Osteocyte (in vitro differentiated cells): ENCODE measurements at regions not wholly inside any gene's neighbourhood (a gene's known extent, or its start where the extent isn't known, plus 50 kb on each side); places are given as distances from the start of the nearest gene placed in this dataset.

Experiments used
- DNase-seq: peaks from one replicate; pipeline ENCODE4 v3.0.0; 2021; ENCODE audit warnings: mixed read lengths; ENCODE audit not compliant: unreplicated experiment; ENCODE audit errors: extremely low spot score
- H3K27ac Mint-ChIP-seq: one replicate; pipeline ENCODE4 v1.8.0; 2021; ENCODE audit warnings: mild to moderate bottlenecking, mixed read lengths; ENCODE audit not compliant: unreplicated experiment
- H3K27me3 Mint-ChIP-seq: one replicate; pipeline ENCODE4 v1.8.0; 2021; ENCODE audit warnings: mixed read lengths; ENCODE audit not compliant: unreplicated experiment
- H3K36me3 Mint-ChIP-seq: one replicate; pipeline ENCODE4 v1.8.0; 2021; ENCODE audit warnings: mixed read lengths; ENCODE audit not compliant: unreplicated experiment
- H3K4me1 Mint-ChIP-seq: one replicate; pipeline ENCODE4 v1.8.0; 2021; ENCODE audit warnings: mixed read lengths; ENCODE audit not compliant: unreplicated experiment
- H3K4me3 Mint-ChIP-seq: one replicate; pipeline ENCODE4 v1.8.0; 2021; ENCODE audit warnings: mild to moderate bottlenecking, moderate library complexity, mixed read lengths; ENCODE audit not compliant: unreplicated experiment
- H3K9me3 Mint-ChIP-seq: one replicate; pipeline ENCODE4 v1.8.0; 2021; ENCODE audit warnings: mixed read lengths; ENCODE audit not compliant: unreplicated experiment
- TF ChIP-seq, protein P1 (sequence below): fragments of 200-600 bp; sonication (generic); IDR thresholded peaks from 2 replicates; pipeline ENCODE4 v1.5.0; 2021; ENCODE audit warnings: antibody characterized with exemption, mild to moderate bottlenecking, moderate library complexity

DNA sequence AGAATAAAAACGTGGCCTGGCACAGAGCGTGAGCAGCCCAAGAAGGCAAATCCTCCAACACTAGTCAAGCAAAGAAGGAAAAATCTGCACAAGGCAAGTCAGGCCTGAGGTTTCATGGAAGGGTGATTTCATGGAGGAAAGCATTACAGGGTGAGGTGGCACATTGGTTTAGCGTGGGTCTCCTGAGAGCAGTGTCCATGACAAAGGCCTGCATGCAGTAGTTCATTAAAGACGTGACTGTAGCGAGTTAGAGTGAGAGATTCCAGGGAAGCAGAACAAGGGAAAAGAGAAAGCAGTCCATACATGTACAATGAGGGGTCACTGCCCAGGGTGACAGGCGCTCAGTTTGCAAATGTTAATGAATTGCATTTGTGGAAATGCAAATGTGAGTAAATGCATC, 285.0 kb upstream of the ERCC4 start:
- Mint-ChIP-seq H3K4me1 (no peaks in the 10 kb centered on the region), H3K27ac (no peak overlapping the region), H3K4me3 (no peak overlapping the region), H3K9me3 (peaks cover 17% of the 10 kb centered on the region), H3K36me3 (no peaks in the 10 kb centered on the region), H3K27me3 (no peaks in the 10 kb centered on the region)
- DNase-seq: no peak
- TF ChIP-seq, protein P1, sequence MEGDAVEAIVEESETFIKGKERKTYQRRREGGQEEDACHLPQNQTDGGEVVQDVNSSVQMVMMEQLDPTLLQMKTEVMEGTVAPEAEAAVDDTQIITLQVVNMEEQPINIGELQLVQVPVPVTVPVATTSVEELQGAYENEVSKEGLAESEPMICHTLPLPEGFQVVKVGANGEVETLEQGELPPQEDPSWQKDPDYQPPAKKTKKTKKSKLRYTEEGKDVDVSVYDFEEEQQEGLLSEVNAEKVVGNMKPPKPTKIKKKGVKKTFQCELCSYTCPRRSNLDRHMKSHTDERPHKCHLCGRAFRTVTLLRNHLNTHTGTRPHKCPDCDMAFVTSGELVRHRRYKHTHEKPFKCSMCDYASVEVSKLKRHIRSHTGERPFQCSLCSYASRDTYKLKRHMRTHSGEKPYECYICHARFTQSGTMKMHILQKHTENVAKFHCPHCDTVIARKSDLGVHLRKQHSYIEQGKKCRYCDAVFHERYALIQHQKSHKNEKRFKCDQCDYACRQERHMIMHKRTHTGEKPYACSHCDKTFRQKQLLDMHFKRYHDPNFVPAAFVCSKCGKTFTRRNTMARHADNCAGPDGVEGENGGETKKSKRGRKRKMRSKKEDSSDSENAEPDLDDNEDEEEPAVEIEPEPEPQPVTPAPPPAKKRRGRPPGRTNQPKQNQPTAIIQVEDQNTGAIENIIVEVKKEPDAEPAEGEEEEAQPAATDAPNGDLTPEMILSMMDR: no peak

DNA sequence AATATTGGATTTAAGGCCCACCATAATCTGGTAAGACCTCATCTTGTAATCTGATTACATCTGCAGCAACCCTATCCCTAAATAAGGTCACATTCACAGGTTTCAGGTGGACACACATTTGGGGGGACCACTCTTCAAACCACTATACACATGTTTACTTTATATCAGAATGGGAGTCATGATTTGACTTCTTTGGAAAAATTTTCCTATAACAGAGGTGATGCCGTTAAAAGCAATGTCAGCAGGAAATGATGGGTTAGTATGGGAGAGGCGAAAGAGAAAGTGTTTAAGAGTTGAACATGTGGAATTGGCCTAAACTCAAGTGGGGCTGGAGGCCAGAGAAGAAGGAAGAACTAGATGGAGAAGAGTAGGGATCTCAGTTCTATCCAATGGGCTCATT, 281.7 kb upstream of the ERCC4 start:
- TF ChIP-seq, protein P1: no peak
- no peak overlapping the region for H3K4me3 Mint-ChIP-seq
- H3K27me3 Mint-ChIP-seq: no peaks in the 10 kb centered on the region
- H3K36me3 Mint-ChIP-seq: no peaks in the 10 kb centered on the region
- no peaks in the 10 kb centered on the region for H3K4me1 Mint-ChIP-seq
- no peak overlapping the region for H3K27ac Mint-ChIP-seq
- peaks cover 27% of the 10 kb centered on the region for H3K9me3 Mint-ChIP-seq
- DNase-seq: no peak

DNA sequence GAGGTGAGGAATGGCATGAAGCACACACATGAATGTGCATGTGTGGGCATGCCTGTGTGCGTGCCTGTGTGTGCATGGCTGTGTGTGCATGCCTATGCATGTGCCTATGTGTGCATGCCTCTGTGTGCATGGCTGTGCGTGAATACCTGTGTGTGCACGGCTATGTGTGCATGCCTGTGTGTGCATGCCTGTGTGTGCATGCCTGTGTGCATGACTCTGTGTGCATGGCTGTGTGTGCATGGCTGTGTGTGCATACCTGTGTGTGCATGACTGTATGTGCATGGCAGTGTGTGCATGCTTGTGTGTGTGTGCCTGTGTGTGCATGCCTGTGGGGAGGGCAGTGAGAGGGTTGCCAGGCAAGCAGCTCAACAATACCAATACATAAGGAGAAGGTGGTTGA, 276.5 kb upstream of the ERCC4 start:
- TF ChIP-seq, protein P1: no peak
- Mint-ChIP-seq H3K36me3 (no peaks in the 10 kb centered on the region), H3K27ac (no peak overlapping the region), H3K4me1 (no peaks in the 10 kb centered on the region), H3K27me3 (no peaks in the 10 kb centered on the region), H3K9me3 (peaks cover 21% of the 10 kb centered on the region), H3K4me3 (no peak overlapping the region)
- no peak for DNase-seq

DNA sequence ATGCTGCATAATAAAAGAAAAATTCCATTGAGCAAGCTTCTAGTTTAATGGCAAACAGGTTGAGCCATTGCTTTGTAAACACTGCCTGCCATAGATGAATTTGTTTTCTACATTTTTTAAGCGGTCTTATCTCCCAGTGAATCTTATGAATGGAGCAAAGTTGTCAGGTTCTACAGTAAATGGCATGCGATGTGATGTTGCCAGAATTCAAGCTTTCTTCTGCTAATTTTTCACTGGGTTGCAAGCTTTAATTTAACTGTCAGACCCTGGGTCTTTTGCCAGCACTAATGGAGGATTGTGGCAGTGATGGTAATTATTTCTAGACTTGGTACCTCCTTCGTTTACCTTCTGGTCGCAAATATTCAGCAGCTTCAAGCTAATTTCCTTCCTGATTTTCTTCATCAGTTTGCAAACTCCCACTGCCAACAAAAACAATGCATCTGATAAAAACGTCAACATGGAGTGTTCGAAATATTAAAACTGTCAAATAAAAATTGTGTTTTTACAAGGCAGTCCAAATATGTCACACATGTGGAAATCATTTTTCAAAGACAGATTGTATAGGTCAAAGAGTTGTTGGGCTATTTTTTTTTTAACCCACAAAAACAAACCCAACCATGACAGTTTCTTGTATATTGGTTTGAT, 274.2 kb upstream of the ERCC4 start:
- Mint-ChIP-seq H3K4me3 (no peak overlapping the region), H3K27me3 (no peaks in the 10 kb centered on the region), H3K9me3 (peaks cover 23% of the 10 kb centered on the region), H3K36me3 (no peaks in the 10 kb centered on the region), H3K27ac (no peak overlapping the region), H3K4me1 (no peaks in the 10 kb centered on the region)
- TF ChIP-seq, protein P1: no peak
- DNase-seq: no peak

DNA sequence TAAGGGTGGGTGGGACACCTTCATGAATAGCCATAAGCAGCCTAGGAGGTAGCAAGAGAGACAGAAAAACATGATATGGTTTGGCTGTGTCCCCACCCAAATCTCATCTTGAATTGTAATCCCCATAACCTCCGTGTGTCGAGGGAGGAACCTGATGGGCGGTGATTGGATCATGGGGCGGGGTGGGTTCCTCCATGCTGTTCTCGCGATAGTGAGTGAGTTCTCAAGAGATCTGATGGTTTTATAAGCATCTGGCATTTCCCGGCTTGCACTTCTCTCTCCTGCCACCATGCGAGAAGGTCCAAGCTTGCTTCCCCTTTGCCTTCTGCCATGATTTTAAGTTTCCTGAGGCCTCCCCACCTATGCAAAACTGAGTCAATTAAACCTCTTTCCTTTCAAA, 259.1 kb upstream of the ERCC4 start:
- no peak for DNase-seq
- Mint-ChIP-seq H3K4me1 (no peaks in the 10 kb centered on the region), H3K9me3 (peaks cover 16% of the 10 kb centered on the region), H3K27me3 (no peaks in the 10 kb centered on the region), H3K36me3 (no peaks in the 10 kb centered on the region), H3K27ac (no peak overlapping the region), H3K4me3 (no peak overlapping the region)
- TF ChIP-seq, protein P1: no peak
